Thyroid gland (tissue), 4 donors: ENCODE measurements at regions not wholly inside any gene's neighbourhood (a gene's known extent, or its start where the extent isn't known, plus 50 kb on each side); places are given as distances from the start of the nearest gene placed in this dataset.

ENCODE experiments used
- DNase-seq, 2 donors: peaks; one replicate each; pipeline ENCODE4 v3.0.0-alpha.2; 2019
- H3K27ac ChIP-seq, 3 donors: fragments of 200-600 bp; sonication (generic); 1 replicate in 2 of 3; 2 replicates in 1 of 3; pipeline ENCODE4 v1.5.1; 2016 to 2019; ENCODE audit warnings: mild to moderate bottlenecking in 1 of 3, moderate library complexity in 1 of 3
- H3K27me3 ChIP-seq: fragments of 200-600 bp; sonication (generic); one replicate; pipeline ENCODE4 v1.5.1; 2019
- H3K36me3 ChIP-seq, 2 donors: fragments of 200-600 bp; sonication (generic); one replicate each; pipeline ENCODE4 v1.5.1; 2016 to 2019
- H3K4me1 ChIP-seq, 2 donors: fragments of 200-600 bp; sonication (generic); one replicate each; pipeline ENCODE4 v1.5.1; 2017 to 2019
- H3K4me3 ChIP-seq, 3 donors: fragments of 200-600 bp; sonication (generic); replicated peaks in 1 of 3; 1 replicate in 2 of 3; 2 replicates in 1 of 3; pipeline ENCODE4 v1.5.1; 2016; ENCODE audit warnings: mild to moderate bottlenecking in 1 of 3
- H3K9me3 ChIP-seq: fragments of 200-600 bp; sonication (generic); one replicate; pipeline ENCODE4 v1.5.1; 2017
- POLR2A ChIP-seq, 2 donors: fragments of 450-650 bp; IDR thresholded peaks; one replicate each; pipeline ENCODE4 v1.6.1; 2017; ENCODE audit warnings: antibody characterized with exemption in 2 of 2, mild to moderate bottlenecking in 2 of 2, moderate library complexity in 1 of 2
- WGBS, 2 donors: methylation state at CpG; one replicate each; pipeline ENCODE4 v1.1.5; 2017; 5-methylcytosine and 5-hydroxymethylcytosine counted together
- intact Hi-C: fragments of 100-400 bp; cut with DNase I; formaldehyde crosslinking; loops from one replicate; pipeline ENCODE4 v1.15.1; 2023
- TF ChIP-seq, protein P1 (sequence below), 6 experiments: fragments of 200-600 bp in 3 of 6; fragments of 450-650 bp in 3 of 6; sonication (generic) in 3 of 6; IDR thresholded peaks; one replicate each; pipeline ENCODE4 v1.5.1; 2016 to 2019; ENCODE audit warnings: antibody characterized with exemption in 6 of 6, mild to moderate bottlenecking in 2 of 6, inconsistent platforms in 1 of 6, moderate library complexity in 1 of 6

DNA sequence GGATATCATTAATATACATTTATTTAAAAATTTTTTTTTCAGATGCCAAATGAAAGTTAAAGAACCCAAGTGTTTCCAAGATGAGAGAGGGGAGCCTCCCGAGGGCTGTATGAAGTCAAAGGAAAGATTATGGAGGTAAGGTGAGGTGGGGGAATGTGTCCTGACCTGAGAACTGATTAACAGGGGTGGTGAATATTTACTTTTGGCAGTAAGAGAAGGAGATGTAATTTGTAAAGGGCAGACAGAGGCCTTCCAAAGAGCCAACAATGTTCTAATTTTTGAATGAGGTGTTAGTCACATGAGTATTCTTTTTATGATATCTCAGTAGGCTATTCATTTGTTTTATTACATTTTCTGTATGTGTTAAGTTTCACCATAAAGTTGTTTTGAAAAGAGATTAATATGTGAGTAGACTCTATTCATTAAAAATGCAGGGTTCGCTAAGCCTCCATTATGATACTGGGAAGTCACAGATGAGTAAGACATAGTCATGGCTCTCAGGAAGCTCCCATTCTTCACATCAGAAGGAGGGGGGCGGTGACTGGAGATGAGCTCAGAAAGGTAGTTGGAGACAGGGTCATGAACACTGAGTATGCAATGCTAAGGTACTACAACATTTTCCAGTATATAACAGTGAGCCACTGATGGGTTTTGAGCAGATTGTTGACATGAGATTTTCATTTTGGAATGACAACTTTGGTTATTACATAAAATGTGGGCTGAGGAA lies 62.4 kb upstream of the TNFSF18 start:
- DNase-seq: no peak
- 86 to 93% methylated on average over 3 of the region's 3 CpGs for WGBS, 2 donors
- intact Hi-C loops: no loop called here
- Histone ChIP-seq H3K27me3 (no peaks in the 10 kb centered on the region), H3K9me3 (no peaks in the 10 kb centered on the region), H3K27ac (no peak overlapping the region), H3K4me1 (no peaks in the 10 kb centered on the region), H3K4me3 (no peak overlapping the region), H3K36me3 (no peaks in the 10 kb centered on the region)
- no peak for TF ChIP-seq POLR2A (IDR thresholded peaks at IDR 0.05)
- TF ChIP-seq, protein P1, sequence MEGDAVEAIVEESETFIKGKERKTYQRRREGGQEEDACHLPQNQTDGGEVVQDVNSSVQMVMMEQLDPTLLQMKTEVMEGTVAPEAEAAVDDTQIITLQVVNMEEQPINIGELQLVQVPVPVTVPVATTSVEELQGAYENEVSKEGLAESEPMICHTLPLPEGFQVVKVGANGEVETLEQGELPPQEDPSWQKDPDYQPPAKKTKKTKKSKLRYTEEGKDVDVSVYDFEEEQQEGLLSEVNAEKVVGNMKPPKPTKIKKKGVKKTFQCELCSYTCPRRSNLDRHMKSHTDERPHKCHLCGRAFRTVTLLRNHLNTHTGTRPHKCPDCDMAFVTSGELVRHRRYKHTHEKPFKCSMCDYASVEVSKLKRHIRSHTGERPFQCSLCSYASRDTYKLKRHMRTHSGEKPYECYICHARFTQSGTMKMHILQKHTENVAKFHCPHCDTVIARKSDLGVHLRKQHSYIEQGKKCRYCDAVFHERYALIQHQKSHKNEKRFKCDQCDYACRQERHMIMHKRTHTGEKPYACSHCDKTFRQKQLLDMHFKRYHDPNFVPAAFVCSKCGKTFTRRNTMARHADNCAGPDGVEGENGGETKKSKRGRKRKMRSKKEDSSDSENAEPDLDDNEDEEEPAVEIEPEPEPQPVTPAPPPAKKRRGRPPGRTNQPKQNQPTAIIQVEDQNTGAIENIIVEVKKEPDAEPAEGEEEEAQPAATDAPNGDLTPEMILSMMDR (IDR thresholded peaks at IDR 0.05): no peak

DNA sequence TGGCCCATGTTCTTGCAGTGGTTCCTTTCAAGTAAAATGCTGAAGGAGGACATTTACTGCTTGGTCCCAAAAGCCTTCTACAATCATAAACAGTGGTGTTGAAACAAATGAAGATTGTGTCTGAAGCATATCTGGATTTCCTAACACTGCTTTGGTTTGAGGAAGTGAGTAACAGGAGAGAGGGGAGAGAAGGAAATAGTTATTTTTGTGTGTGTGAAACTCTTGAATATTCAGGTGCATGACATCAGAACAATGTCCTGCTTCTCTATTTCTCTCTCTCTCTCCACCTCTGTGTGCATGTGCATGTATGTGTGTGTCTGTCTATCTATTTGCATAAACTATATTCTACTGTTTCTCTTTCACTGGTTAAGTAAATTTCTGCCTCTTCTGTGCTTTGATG lies 61.4 kb upstream of the TNFSF18 start:
- TF ChIP-seq, protein P1 (IDR thresholded peaks at IDR 0.05): no peak
- TF ChIP-seq POLR2A (IDR thresholded peaks at IDR 0.05): no peak
- H3K27ac ChIP-seq: no peak overlapping the region
- H3K36me3 ChIP-seq: no peaks in the 10 kb centered on the region
- DNase-seq: no peak
- H3K9me3 ChIP-seq: no peaks in the 10 kb centered on the region
- H3K27me3 ChIP-seq: no peaks in the 10 kb centered on the region
- H3K4me1 ChIP-seq: no peaks in the 10 kb centered on the region
- no peak overlapping the region for H3K4me3 ChIP-seq
- intact Hi-C loops: no loop called here

DNA sequence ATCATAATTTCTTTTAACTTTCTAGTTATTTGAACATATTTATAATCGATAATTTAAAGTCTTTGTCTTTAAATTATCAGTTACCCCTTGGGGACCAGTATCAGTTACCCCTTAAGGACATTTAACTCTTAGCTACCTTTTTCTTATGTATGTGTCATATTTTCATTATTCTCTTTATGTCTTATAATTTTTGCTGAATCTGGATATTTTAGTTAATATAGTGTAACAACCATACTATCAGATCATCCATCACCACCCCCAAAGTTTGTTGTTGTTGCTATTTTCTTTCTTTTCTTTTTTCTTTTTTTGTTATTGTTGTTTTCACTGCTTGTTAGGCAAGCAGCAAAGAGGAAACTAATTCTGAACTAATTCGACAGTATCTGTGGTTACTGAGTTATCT lies 57.0 kb upstream of the TNFSF18 start:
- WGBS, 2 donors: 80 to 90% methylated on average over 2 of the region's 2 CpGs
- Histone ChIP-seq H3K27ac (no peak overlapping the region), H3K36me3 (no peaks in the 10 kb centered on the region), H3K27me3 (no peaks in the 10 kb centered on the region), H3K4me3 (no peak overlapping the region), H3K4me1 (no peaks in the 10 kb centered on the region), H3K9me3 (no peaks in the 10 kb centered on the region)
- TF ChIP-seq POLR2A (IDR thresholded peaks at IDR 0.05): no peak
- TF ChIP-seq, protein P1 (IDR thresholded peaks at IDR 0.05): no peak
- DNase-seq: no peak
- intact Hi-C loops: no loop called here

DNA sequence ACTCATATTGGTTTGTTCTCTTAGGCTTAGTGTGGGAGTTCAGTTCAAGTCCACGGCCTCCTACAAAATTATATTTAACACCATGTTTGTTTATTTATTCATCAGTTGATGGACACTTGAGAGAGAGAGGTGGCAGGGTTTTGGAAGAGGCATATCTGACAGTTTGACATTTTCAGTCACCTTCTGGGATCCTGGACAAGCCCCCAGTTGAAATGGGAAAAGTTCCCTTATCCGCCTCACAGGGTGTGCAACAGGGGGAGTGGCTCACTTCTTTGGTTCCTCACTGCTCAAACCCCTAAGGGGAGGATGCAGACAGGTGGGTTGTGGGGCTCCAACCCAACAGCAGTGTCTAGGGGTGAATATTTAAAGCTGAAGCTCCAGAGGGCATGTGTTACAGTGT lies 52.3 kb upstream of the TNFSF18 start:
- TF ChIP-seq, protein P1 (IDR thresholded peaks at IDR 0.05): no peak
- no peak for TF ChIP-seq POLR2A (IDR thresholded peaks at IDR 0.05)
- H3K27me3 ChIP-seq: no peaks in the 10 kb centered on the region
- H3K4me1 ChIP-seq: no peaks in the 10 kb centered on the region
- H3K4me3 ChIP-seq: no peak overlapping the region
- intact Hi-C loops: no loop called here
- WGBS, 2 donors: 96 to 98% methylated on average over 2 of the region's 2 CpGs
- H3K27ac ChIP-seq: no peak overlapping the region
- H3K36me3 ChIP-seq: no peaks in the 10 kb centered on the region
- no peak for DNase-seq
- H3K9me3 ChIP-seq: no peaks in the 10 kb centered on the region

DNA sequence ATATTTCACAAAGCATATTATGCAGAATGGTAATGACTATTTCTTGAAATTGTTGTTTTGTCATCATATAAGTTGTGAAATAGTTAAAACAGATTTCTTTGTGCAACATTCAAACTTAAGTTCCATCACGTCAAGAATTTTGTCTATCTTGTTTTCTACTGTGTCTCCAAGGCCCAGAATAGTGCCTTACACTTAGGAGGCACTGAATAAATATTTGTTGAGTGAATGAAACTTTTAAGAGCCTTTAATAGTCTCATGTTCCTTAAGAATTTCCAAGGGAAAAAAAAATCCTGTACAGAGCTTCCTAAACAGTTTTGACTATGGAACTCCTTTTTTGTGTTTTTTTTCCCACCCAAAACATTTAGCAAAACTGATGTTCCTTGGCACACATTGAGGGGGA lies 50.8 kb upstream of the TNFSF18 start:
- no peaks in the 10 kb centered on the region for H3K27me3 ChIP-seq
- 40 to 41% methylated on average over 1 of the region's 1 CpG for WGBS, 2 donors
- no peak overlapping the region for H3K27ac ChIP-seq
- no peaks in the 10 kb centered on the region for H3K36me3 ChIP-seq
- H3K9me3 ChIP-seq: no peaks in the 10 kb centered on the region
- H3K4me1 ChIP-seq: no peaks in the 10 kb centered on the region
- intact Hi-C loops: no loop called here
- no peak for DNase-seq
- H3K4me3 ChIP-seq: no peak overlapping the region
- TF ChIP-seq POLR2A (IDR thresholded peaks at IDR 0.05): no peak
- TF ChIP-seq, protein P1 (IDR thresholded peaks at IDR 0.05): no peak
